Heart left ventricle (tissue), 13 donors: ENCODE measurements at regions not wholly inside any gene's neighbourhood (a gene's known extent, or its start where the extent isn't known, plus 50 kb on each side); places are given as distances from the start of the nearest gene placed in this dataset.

ENCODE experiments used
- POLR2A ChIP-seq, 2 donors: fragments of 450-650 bp; IDR thresholded peaks; one replicate each; pipeline ENCODE4 v1.6.1; 2017; ENCODE audit warnings: antibody characterized with exemption in 2 of 2, mild to moderate bottlenecking in 2 of 2, moderate library complexity in 2 of 2
- TF ChIP-seq, protein P1 (sequence below), 12 donors: fragments of 200-600 bp; sonication (generic) in 4 of 12; IDR thresholded peaks; one replicate each; pipeline versions ENCODE4 v1.5.0 to v1.8.0; 2018 to 2022; ENCODE audit warnings: antibody characterized with exemption in 12 of 12, mild to moderate bottlenecking in 5 of 12
- donor health status: ischemic (EF 13 %, LVEDD 7.1; RV severe dilation, severe dysfunction).
- donor health status: DM: no; HTN: yes; CAD: no.
- donor health status: DM: no; HTN: no; CAD: no.
- donor health status: ischemic (EF 25% LVEDD 6.9; RV normal size, moderate dysfunction).
- donor health status: ischemic (EF 25% LVEDD 5.7; RV mildly dilated, moderate dysfunction).
- donor health status: ischemic (EF 35%, LVEDD 5.7; RV mildly dilated, moderate dysfunction).
- donor health status: nonischemic (EF 11% LVEDD 7.7; RV severe dilation, severe dysfunction).
- donor health status: DM: yes; HTN: yes; CAD: no.
- donor health status: PGD.
- donor health status: ischemic (EF 29% LVEDD 5.4; RV normal size, mild dysfunction).
- donor health status: nonischemic (EF 23%, LVEDD 6.1; RV moderate dilation, normal function).

DNA sequence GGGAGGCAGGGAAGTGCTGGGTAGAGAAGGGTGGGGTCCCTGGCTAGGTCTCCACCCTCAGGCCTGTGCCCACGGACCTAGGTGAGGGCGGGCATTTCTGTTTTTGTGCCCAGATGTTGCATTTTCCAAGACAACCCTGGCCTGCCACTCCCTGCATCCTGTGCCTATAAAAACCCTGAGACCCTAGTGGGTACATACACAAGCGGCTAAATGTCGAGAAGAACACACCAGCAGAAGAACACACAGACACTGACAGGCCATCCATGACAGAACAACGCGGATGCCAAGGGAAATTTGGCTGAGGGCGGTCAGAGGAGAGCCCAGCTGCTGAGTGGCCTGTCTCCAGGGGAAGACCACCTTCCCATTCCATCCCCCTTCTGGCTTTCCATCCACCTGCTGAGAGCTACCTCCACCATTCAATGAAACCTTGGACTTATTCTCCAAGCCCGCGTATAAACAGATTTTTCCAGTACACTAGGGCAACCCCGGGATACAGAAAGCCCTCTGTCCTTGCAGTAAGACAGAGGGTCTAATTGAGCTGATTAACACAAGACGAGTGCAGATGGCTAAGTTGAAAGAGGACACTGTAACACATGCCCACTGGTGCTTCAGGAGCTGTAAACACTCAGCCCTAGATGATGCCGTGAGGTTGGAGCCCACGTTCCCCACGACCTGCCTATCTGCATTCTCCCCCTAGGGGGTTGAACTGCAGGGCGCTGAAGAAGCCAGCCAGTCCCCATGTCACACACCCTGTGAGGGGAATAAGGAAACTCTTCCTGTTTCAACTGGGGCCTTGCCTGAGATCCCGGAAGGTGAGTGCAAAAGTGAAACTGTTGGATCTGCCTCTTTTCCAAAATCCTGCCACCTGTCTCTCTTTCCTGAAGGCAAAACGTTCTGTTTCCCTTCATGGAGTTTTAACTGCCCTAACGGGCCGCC, 147.2 kb upstream of the COX10 start:
- TF ChIP-seq, protein P1, sequence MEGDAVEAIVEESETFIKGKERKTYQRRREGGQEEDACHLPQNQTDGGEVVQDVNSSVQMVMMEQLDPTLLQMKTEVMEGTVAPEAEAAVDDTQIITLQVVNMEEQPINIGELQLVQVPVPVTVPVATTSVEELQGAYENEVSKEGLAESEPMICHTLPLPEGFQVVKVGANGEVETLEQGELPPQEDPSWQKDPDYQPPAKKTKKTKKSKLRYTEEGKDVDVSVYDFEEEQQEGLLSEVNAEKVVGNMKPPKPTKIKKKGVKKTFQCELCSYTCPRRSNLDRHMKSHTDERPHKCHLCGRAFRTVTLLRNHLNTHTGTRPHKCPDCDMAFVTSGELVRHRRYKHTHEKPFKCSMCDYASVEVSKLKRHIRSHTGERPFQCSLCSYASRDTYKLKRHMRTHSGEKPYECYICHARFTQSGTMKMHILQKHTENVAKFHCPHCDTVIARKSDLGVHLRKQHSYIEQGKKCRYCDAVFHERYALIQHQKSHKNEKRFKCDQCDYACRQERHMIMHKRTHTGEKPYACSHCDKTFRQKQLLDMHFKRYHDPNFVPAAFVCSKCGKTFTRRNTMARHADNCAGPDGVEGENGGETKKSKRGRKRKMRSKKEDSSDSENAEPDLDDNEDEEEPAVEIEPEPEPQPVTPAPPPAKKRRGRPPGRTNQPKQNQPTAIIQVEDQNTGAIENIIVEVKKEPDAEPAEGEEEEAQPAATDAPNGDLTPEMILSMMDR (IDR thresholded peaks at IDR 0.05): no peak
- no peak for TF ChIP-seq POLR2A (IDR thresholded peaks at IDR 0.05)
